ENCODE measurements at regions not wholly inside any gene's neighbourhood (a gene's known extent, or its start where the extent isn't known, plus 50 kb on each side); places are given as distances from the start of the nearest gene placed in this dataset.

DNA sequence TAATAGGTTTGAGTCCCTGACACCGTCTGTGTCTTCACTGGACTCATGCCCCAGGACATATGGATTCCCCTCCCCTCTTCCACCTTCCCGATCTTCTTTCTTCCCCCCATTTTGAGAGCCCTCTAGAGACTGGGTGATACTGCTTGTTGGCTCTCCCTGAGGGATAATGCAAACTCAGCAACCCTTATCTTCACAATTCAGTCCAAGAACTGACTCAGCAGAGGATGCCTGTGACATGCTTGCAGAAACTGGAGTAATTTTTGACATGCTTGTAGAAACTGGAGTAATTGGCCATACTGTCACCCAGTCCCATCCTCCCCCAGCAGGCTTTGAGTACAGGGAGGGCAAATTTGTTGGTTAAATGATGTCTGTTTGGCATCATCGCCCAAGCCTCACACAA is 127.6 kb upstream of the CTTNBP2NL start:
- Mint-ChIP-seq H3K9me3 (peaks cover 0 to 6% of the 10 kb centered on the region in 2 experiments; a peak in 1 of 5 replicates), H3K4me3 (no peak overlapping the region), H3K27me3 (ENCODE audit: low read depth) (peaks cover 15% of the 10 kb centered on the region), H3K4me1 (no peaks in the 10 kb centered on the region), H3K36me3 (ENCODE audit: insufficient read depth in 1 of 3, low read depth in 3 of 3) (no peaks in the 10 kb centered on the region; a peak in 1 of 7 replicates), H3K27ac (no peak overlapping the region)
- Histone ChIP-seq H3K4me2 (ENCODE audit: insufficient read depth, insufficient read length, low read length) (no peak overlapping the region), H2AK5ac (ENCODE audit: insufficient read length, low read length) (no peak overlapping the region), H3K79me2 (ENCODE audit: insufficient read depth, low read length) (no peaks in the 10 kb centered on the region), H3K23ac (ENCODE audit: insufficient read length, low read depth, low read length) (no peak overlapping the region), H3K27ac (ENCODE audit: insufficient read length, low read depth, low read length) (no peak overlapping the region), H3K9me3 (ENCODE audit: control insufficient read depth, low read depth, low read length) (no peaks in the 10 kb centered on the region), H4K5ac (ENCODE audit: insufficient read length, low read depth, low read length) (no peak overlapping the region), H4K20me1 (ENCODE audit: control insufficient read depth, insufficient read depth, insufficient read length) (no peaks in the 10 kb centered on the region), H4K91ac (ENCODE audit: insufficient read length, low read depth, low read length) (no peak overlapping the region), H2BK15ac (ENCODE audit: low read depth, low read length) (no peak overlapping the region), H3K9ac (ENCODE audit: extremely low read depth, insufficient read length, low read length) (no peak overlapping the region), H2BK20ac (ENCODE audit: low read depth, low read length, poor library complexity, severe bottlenecking) (no peak overlapping the region), H2AFZ (ENCODE audit: low read length) (no peak overlapping the region), H3K4ac (ENCODE audit: low read depth, low read length) (no peak overlapping the region), H3T11ph (ENCODE audit: low read length) (no peak overlapping the region), H2BK120ac (ENCODE audit: low read depth, low read length, poor library complexity, severe bottlenecking) (no peak overlapping the region), H3K23me2 (ENCODE audit: insufficient read length, low read depth, low read length, poor library complexity, severe bottlenecking) (no peaks in the 10 kb centered on the region), H3K56ac (ENCODE audit: insufficient read length, low read depth, low read length) (no peak overlapping the region), H3K14ac (ENCODE audit: insufficient read depth, low read length) (no peak overlapping the region), H3K18ac (ENCODE audit: insufficient read length, low read depth, low read length) (no peak overlapping the region), H4K8ac (replicated peaks; ENCODE audit: insufficient read length, low read depth, low read length) (no peak overlapping the region), H2BK5ac (ENCODE audit: insufficient read length, low read length) (no peak overlapping the region), H3K4me1 (ENCODE audit: insufficient read depth, low read length) (no peaks in the 10 kb centered on the region), H3K79me1 (ENCODE audit: insufficient read depth, low read depth, low read length, poor library complexity, severe bottlenecking) (no peaks in the 10 kb centered on the region), H2BK12ac (ENCODE audit: insufficient read length, low read depth, low read length) (no peak overlapping the region), H3K27me3 (ENCODE audit: insufficient read depth, low read length) (no peaks in the 10 kb centered on the region)
- WGBS (ENCODE audit: extremely low coverage, insufficient read length, low lambda C conversion rate), result no CpG with 5 or more reads among the region's 3 CpGs
- no peak for DNase-seq
- TF ChIP-seq, protein P1, sequence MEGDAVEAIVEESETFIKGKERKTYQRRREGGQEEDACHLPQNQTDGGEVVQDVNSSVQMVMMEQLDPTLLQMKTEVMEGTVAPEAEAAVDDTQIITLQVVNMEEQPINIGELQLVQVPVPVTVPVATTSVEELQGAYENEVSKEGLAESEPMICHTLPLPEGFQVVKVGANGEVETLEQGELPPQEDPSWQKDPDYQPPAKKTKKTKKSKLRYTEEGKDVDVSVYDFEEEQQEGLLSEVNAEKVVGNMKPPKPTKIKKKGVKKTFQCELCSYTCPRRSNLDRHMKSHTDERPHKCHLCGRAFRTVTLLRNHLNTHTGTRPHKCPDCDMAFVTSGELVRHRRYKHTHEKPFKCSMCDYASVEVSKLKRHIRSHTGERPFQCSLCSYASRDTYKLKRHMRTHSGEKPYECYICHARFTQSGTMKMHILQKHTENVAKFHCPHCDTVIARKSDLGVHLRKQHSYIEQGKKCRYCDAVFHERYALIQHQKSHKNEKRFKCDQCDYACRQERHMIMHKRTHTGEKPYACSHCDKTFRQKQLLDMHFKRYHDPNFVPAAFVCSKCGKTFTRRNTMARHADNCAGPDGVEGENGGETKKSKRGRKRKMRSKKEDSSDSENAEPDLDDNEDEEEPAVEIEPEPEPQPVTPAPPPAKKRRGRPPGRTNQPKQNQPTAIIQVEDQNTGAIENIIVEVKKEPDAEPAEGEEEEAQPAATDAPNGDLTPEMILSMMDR (conservative IDR thresholded peaks at IDR 0.05), result no peak

Measured in H9 (cell line).